Effector memory CD4-positive, alpha-beta T cell (primary cell): ENCODE measurements at regions not wholly inside any gene's neighbourhood (a gene's known extent, or its start where the extent isn't known, plus 50 kb on each side); places are given as distances from the start of the nearest gene placed in this dataset.

Experiments used
- DNase-seq, 3 donors: peaks; one replicate each; pipeline ENCODE4 v3.0.0-alpha.2; 2020
- H3K27ac ChIP-seq: 2 replicates; pipeline ENCODE4 v1.7.0; 2013; ENCODE audit warnings: mild to moderate bottlenecking, low read length, moderate library complexity; ENCODE audit not compliant: insufficient read depth, poor library complexity, severe bottlenecking
- H3K27me3 ChIP-seq: replicated peaks from 2 replicates; pipeline ENCODE4 v1.7.0; 2013; ENCODE audit warnings: mild to moderate bottlenecking, low read length; ENCODE audit not compliant: insufficient read depth, control insufficient read depth, poor library complexity, severe bottlenecking
- H3K36me3 ChIP-seq: 2 replicates; pipeline ENCODE4 v1.7.0; 2013; ENCODE audit warnings: mild to moderate bottlenecking, low read length, moderate library complexity; ENCODE audit not compliant: control insufficient read depth, insufficient read depth
- H3K4me1 ChIP-seq: 2 replicates; pipeline ENCODE4 v1.7.0; 2013; ENCODE audit warnings: low read length, mild to moderate bottlenecking; ENCODE audit not compliant: control insufficient read depth, insufficient read depth, poor library complexity, severe bottlenecking
- H3K4me3 ChIP-seq: 2 replicates; pipeline ENCODE4 v1.7.0; 2013; ENCODE audit warnings: low read length, low read depth, mild to moderate bottlenecking; ENCODE audit not compliant: insufficient read depth, poor library complexity, severe bottlenecking
- H3K9me3 ChIP-seq: 2 replicates; pipeline ENCODE4 v1.7.0; 2013; ENCODE audit warnings: mild to moderate bottlenecking, low read length, moderate library complexity; ENCODE audit not compliant: control insufficient read depth

DNA sequence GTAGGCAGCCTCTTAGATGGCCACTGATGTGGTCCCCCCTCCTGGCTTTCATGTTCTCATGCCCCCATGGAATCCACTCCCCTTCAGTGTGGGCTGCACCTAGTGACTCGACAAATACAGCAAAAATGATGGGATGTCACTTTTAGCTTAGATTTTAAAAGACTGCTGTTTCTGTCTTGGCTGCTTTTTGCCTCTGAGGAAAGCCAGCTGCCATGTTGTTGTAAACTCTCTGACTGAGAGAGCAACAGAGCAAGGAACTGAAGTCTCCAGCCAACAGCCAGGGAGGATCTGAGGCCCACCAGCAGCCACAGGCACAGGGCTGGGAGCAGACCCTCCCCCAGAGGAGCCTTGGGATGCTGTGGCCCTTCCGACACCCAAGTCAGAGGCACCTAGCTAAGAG is 60.6 kb upstream of the MARCHF10 start:
- H3K27ac ChIP-seq = no peak overlapping the region
- no peaks in the 10 kb centered on the region for H3K27me3 ChIP-seq
- no peak for DNase-seq
- no peaks in the 10 kb centered on the region for H3K4me1 ChIP-seq
- H3K4me3 ChIP-seq = no peak overlapping the region
- no peaks in the 10 kb centered on the region for H3K9me3 ChIP-seq
- no peaks in the 10 kb centered on the region for H3K36me3 ChIP-seq

DNA sequence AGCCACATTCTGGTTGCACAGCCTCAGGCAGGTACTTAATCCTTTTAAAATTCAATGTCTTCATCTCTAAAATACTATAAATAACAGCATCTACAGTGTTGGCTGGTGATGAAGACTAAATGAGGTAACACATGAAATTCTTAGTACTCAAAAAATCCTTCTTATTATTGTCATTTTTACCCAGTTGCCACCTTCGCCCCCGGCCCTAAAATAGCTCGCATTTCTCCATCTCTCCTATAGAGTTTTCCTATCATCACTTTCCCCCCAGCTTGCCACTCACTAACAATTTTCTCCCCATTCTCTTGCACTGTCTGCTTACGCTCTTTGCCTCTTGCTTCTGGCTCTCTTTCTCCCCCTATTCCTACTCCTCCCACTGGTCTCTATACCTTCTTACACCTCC is 59.9 kb upstream of the MARCHF10 start:
- DNase-seq = no peak

DNA sequence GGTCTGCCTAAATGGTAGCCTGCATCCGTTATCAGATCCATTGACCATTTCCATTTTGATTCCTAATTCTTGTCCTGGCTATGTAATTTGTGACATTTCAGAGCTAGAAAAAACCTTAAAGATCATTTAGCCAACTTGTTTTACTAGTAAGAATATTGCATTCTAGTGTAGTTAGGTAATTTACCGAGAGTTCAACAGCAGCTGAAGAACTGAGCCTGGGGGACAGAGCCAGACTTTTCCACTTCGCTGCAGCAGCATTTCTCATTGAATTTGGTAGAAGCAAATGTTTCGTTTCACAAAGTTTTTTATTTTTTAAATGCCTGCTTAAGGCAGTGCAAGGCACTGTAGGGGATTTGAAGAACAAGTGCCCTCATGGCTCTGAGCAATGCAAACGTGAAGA is 59.2 kb upstream of the MARCHF10 start:
- no peak for DNase-seq
- Histone ChIP-seq H3K9me3 (no peaks in the 10 kb centered on the region), H3K27me3 (no peaks in the 10 kb centered on the region), H3K4me3 (no peak overlapping the region), H3K4me1 (no peaks in the 10 kb centered on the region), H3K36me3 (no peaks in the 10 kb centered on the region), H3K27ac (no peak overlapping the region)

More for the DNA sequence above, 59.9 kb upstream of the MARCHF10 start:
- H3K27me3 ChIP-seq = no peaks in the 10 kb centered on the region
- no peak overlapping the region for H3K4me3 ChIP-seq
- no peaks in the 10 kb centered on the region for H3K9me3 ChIP-seq
- H3K27ac ChIP-seq = no peak overlapping the region
- no peaks in the 10 kb centered on the region for H3K36me3 ChIP-seq
- H3K4me1 ChIP-seq = no peaks in the 10 kb centered on the region

DNA sequence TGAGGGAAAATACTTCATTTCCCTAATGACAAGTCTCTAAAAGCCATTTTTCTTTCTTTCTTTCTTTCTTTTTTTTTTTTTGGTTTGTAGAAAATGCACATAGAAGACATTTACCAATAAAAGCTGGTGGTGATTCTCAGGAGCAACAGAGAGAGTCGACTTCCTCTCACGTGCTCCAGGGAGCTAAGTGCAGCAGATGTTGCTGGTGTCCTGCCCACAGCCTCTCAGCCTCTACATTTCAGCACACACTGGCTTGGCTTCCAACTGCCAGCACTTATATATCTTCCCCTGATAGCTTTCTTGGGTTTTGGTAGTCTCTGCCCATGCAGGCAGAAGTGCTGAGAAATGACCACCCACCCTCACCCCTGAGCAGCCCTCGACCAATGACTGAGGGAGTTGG is 58.4 kb upstream of the MARCHF10 start:
- no peak for DNase-seq
- Histone ChIP-seq H3K4me3 (no peak overlapping the region), H3K4me1 (no peaks in the 10 kb centered on the region)

DNA sequence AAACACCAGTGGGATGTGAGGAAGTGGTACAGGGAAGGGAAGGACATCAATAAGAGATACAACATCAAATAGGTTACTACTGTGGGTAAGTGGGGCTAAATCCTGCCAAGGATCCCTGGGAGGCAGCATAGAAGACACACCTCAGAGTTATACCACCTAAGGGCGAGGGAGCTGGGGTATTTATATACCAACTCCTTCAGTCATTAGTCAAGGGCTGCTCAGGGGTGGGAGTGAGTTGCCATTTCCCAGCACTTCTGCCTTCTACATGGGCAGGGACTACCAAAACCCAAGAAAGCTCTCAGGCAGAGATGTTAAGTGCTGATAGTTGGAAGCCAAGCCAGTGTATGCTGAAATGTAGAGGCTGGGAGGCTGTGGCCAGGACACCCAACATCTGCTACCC is 57.5 kb upstream of the MARCHF10 start:
- Histone ChIP-seq H3K36me3 (no peaks in the 10 kb centered on the region), H3K9me3 (no peaks in the 10 kb centered on the region), H3K4me1 (no peaks in the 10 kb centered on the region), H3K4me3 (no peak overlapping the region), H3K27me3 (no peaks in the 10 kb centered on the region), H3K27ac (no peak overlapping the region)
- DNase-seq = no peak

More for the DNA sequence above, 58.4 kb upstream of the MARCHF10 start:
- Histone ChIP-seq H3K36me3 (no peaks in the 10 kb centered on the region), H3K9me3 (no peaks in the 10 kb centered on the region), H3K27ac (no peak overlapping the region), H3K27me3 (no peaks in the 10 kb centered on the region)

DNA sequence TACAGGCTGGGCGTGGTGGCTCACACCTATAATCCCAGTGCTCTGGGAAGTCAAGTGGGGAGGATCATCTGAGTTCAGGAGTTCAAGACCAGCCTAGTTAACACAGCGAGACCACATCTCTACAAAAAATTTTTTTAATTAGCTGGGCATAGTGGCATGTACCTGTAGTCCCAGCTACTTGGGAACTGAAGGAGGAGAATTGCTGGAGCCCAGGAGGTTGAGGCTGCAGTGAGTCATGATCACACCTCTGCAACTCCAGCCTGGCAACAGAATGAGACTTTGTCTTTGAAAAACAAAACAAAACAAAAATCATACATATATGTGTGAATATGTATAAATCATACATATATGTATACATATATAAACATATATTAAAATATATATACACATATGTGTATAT is 54.1 kb upstream of the MARCHF10 start:
- Histone ChIP-seq H3K36me3 (no peaks in the 10 kb centered on the region), H3K9me3 (no peaks in the 10 kb centered on the region), H3K27me3 (no peaks in the 10 kb centered on the region), H3K27ac (no peak overlapping the region), H3K4me3 (no peak overlapping the region), H3K4me1 (no peaks in the 10 kb centered on the region)
- no peak for DNase-seq

DNA sequence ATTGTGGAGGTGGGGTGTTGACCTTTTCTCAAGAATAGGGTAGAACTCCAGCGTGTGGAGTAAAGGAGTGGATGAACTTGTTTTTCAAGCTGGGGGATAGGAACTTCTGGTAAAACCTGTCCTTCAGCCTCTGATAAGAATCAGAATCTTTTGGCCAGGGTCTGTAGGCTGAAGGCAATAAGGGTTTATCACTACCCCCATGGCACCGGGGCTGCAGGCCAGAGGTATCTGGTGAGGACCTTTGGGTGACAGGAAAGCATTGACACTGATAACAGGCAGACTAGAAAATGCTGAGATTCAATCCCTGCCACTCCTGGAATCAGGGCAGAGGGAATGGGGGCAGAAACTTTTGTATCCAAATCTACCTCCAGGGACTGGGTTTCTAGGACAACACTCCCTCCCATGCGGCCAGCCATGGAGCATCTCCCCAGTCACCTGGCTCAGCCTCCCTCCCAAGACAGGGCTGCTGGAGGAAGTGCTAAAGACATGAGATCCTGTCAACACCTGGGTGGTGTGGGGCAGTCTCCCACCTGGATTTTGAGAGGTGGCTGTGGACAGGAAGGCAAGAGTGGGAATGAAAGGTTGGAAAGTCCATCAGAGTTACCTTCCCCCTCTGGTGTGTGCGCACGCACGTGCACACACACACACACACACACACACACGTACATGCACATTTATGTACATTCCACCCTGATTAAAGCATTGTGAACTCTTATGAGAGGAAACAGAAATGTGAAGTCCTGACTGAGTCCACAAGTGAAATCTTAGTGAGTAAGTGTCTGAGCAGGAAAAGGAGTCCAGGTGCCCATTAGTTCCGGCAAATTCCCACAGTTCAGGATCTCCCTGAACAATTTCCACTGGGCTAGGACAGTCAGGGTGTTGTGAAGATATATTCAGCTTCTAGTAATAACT is 53.1 kb upstream of the MARCHF10 start:
- Histone ChIP-seq H3K27ac (no peak overlapping the region), H3K27me3 (no peaks in the 10 kb centered on the region), H3K4me3 (no peak overlapping the region), H3K9me3 (no peaks in the 10 kb centered on the region), H3K36me3 (no peaks in the 10 kb centered on the region), H3K4me1 (no peaks in the 10 kb centered on the region)
- DNase-seq = no peak

DNA sequence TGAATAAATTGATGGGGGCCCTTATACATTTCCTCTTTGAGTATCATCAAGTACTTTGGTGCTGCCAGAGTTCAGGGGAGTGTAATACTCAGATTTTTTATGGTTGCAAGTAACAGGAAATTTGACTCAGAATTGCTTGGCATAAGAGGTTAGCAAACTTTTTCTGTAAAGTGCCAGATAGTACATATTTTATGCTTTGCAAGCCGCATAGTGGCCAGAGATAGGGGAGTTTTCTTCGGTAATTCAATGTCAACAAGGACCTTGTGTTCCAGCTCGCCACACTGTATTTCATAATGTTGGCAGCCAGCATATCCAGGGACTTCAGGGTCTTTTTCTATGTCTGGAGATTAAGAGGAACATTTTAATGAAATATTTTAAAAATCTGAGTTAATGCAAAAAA is 51.0 kb upstream of the MARCHF10 start:
- no peaks in the 10 kb centered on the region for H3K9me3 ChIP-seq
- no peaks in the 10 kb centered on the region for H3K4me1 ChIP-seq
- no peak overlapping the region for H3K4me3 ChIP-seq
- no peak for DNase-seq
- H3K36me3 ChIP-seq = no peaks in the 10 kb centered on the region
- no peak overlapping the region for H3K27ac ChIP-seq
- no peaks in the 10 kb centered on the region for H3K27me3 ChIP-seq
